Uterus (tissue), 3 donors: ENCODE measurements at regions not wholly inside any gene's neighbourhood (a gene's known extent, or its start where the extent isn't known, plus 50 kb on each side); places are given as distances from the start of the nearest gene placed in this dataset.

Experiments used
- DNase-seq, 2 donors: peaks; one replicate each; pipeline ENCODE4 v3.0.0-alpha.2; 2019 to 2020
- H3K27ac ChIP-seq, 2 donors: fragments of 200-600 bp; sonication (generic); 1 replicate in 1 of 2; 2 replicates in 1 of 2; pipeline ENCODE4 v1.5.1; 2016 to 2018
- H3K27me3 ChIP-seq, 2 donors: fragments of 200-600 bp; sonication (generic); one replicate each; pipeline ENCODE4 v1.5.1; 2018 to 2019; ENCODE audit warnings: control low read depth in 1 of 2
- H3K36me3 ChIP-seq, 2 donors: fragments of 200-600 bp; sonication (generic); one replicate each; pipeline ENCODE4 v1.5.1; 2019; ENCODE audit warnings: control low read depth in 1 of 2
- H3K4me1 ChIP-seq, 2 donors: fragments of 200-600 bp; sonication (generic); one replicate each; pipeline ENCODE4 v1.5.1; 2018 to 2019; ENCODE audit warnings: control low read depth in 1 of 2
- H3K4me3 ChIP-seq, 2 donors: fragments of 200-600 bp; sonication (generic); 1 replicate in 1 of 2; 2 replicates in 1 of 2; pipeline ENCODE4 v1.5.1; 2018 to 2019; ENCODE audit warnings: mild to moderate bottlenecking in 1 of 2
- H3K9me3 ChIP-seq, 2 donors: fragments of 200-600 bp; sonication (generic); one replicate each; pipeline ENCODE4 v1.5.1; 2019; ENCODE audit warnings: control low read depth in 1 of 2
- CTCF ChIP-seq, 4 experiments: fragments of 200-600 bp in 2 of 4; fragments of 450-650 bp in 2 of 4; sonication (generic) in 2 of 4; IDR thresholded peaks; one replicate each; pipeline ENCODE4 v1.5.1; 2016 to 2019; ENCODE audit warnings: antibody characterized with exemption in 4 of 4, mild to moderate bottlenecking in 2 of 4, moderate library complexity in 1 of 4
- POLR2A ChIP-seq, 2 donors: fragments of 450-650 bp; IDR thresholded peaks; one replicate each; pipeline ENCODE4 v1.6.1; 2016; ENCODE audit warnings: antibody characterized with exemption in 2 of 2, mild to moderate bottlenecking in 1 of 2, moderate library complexity in 1 of 2
- intact Hi-C: fragments of 100-400 bp; cut with DNase I; formaldehyde crosslinking; loops from one replicate; pipeline ENCODE4 v1.15.1; 2023; ENCODE audit warnings: low total_unique reads
- donor health status: DM: yes; HTN: yes; CAD: no.

DNA sequence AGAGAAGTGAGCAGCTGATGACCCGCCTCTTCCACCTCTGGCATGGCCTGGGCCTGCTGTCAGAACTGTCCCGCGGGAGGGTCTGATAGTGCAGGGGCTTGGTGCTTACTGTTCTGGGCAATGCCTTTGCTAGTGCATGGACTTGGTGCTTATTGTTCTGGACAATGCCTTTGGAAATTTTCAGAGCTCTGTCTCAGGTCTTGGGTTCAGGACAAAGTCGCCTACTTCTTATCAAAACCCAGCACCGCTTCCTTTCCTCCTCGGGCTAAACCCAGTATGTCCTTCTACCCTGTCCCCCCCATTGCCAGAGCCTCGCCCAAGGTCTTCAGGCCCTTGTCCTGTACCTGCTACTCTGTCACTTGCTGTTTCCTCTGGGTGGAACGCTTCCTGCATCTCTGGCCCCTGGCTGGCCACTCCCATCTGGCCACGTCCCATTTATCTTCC is 149.6 kb downstream of the ACKR3 start:
- H3K36me3 ChIP-seq: no peaks in the 10 kb centered on the region
- no peak overlapping the region for H3K4me3 ChIP-seq
- H3K9me3 ChIP-seq: no peaks in the 10 kb centered on the region
- no peak for TF ChIP-seq POLR2A (IDR thresholded peaks at IDR 0.05)
- TF ChIP-seq CTCF (IDR thresholded peaks at IDR 0.05): no peak
- no peak overlapping the region for H3K27ac ChIP-seq
- intact Hi-C loops: no loop called here
- H3K4me1 ChIP-seq: no peaks in the 10 kb centered on the region
- no peak for DNase-seq
- H3K27me3 ChIP-seq: no peaks in the 10 kb centered on the region

DNA sequence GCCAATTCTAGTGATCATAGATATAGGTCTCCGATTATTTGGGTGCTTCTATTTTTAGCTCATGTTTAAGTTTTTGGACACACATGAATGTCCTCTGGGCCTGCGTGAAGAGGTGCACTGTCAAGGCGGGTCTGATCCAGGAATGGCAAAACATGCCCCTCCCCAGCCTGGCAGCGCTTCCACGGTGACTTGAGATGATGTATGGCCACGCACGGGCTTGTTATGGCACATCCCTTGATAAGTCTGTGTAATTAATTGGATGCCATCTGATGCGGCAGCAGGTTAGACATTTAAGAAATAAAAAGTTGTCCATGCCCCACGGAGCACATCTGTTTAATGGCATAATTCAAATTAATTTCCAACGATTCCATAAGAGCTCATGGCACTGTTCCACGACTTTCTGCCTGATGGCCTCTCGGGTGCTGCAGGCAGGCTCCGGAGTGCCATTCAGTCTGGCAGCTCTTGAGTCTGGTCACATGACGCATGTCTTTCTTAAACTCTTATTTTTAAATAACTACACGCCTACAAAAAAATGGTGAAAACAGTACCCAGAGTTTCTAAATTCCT is 151.4 kb downstream of the ACKR3 start:
- no peak for DNase-seq
- no peak for TF ChIP-seq POLR2A (IDR thresholded peaks at IDR 0.05)
- no peaks in the 10 kb centered on the region for H3K9me3 ChIP-seq
- H3K4me3 ChIP-seq: no peak overlapping the region
- intact Hi-C loops: no loop called here
- no peaks in the 10 kb centered on the region for H3K4me1 ChIP-seq
- H3K27ac ChIP-seq: no peak overlapping the region
- no peaks in the 10 kb centered on the region for H3K27me3 ChIP-seq
- no peaks in the 10 kb centered on the region for H3K36me3 ChIP-seq

- intact Hi-C loops: no loop called here
- TF ChIP-seq CTCF (IDR thresholded peaks at IDR 0.05) (no peak), POLR2A (IDR thresholded peaks at IDR 0.05) (no peak)
- H3K9me3 ChIP-seq: no peaks in the 10 kb centered on the region
- no peaks in the 10 kb centered on the region for H3K27me3 ChIP-seq
- no peak overlapping the region for H3K27ac ChIP-seq
- no peaks in the 10 kb centered on the region for H3K4me1 ChIP-seq
- no peaks in the 10 kb centered on the region for H3K36me3 ChIP-seq
- H3K4me3 ChIP-seq: no peak overlapping the region
- DNase-seq: no peak
Observed at GRCh38 chr2:236724200-236724599, 154.6 kb downstream of the ACKR3 start.

DNA sequence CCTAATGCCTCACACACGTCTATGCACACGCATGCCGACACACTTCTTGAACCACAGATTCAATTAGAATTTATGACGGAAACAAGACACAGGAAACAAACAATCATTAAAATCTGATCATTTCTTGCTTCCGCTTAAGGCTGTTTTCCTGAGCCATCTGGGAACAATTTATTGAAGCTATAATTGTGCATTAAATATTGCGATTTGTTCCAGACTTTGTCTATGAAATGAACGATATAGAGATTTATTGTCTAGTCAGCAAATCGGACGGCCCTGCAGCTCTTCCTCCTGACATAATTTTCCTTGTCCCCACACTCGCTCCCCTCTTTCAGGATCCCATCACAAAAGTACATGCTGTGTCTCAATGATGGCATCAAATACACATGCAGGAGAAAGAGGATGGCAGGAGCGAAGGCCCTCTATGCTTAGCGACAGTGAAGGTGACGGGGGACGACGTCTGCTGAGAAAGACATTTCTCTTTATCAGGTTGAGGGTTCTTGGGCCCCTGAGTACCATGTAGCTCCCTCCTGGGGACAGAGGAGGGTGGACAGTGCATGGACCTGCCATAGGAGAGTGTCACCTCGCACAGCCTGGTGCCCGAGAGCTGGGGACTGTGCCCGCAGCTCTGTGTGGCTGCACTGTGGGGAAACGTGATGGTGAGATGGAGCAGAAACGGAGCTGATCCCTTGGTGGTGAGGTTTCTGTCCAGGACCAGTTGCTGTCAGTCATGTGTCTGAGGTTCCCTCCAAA is 157.3 kb downstream of the ACKR3 start:
- no peak overlapping the region for H3K27ac ChIP-seq
- H3K9me3 ChIP-seq: no peaks in the 10 kb centered on the region
- H3K4me1 ChIP-seq: no peaks in the 10 kb centered on the region
- no peak for TF ChIP-seq POLR2A (IDR thresholded peaks at IDR 0.05)
- no peak for DNase-seq
- no peaks in the 10 kb centered on the region for H3K27me3 ChIP-seq
- H3K4me3 ChIP-seq: no peak overlapping the region
- H3K36me3 ChIP-seq: no peaks in the 10 kb centered on the region
- intact Hi-C loops: no loop called here

DNA sequence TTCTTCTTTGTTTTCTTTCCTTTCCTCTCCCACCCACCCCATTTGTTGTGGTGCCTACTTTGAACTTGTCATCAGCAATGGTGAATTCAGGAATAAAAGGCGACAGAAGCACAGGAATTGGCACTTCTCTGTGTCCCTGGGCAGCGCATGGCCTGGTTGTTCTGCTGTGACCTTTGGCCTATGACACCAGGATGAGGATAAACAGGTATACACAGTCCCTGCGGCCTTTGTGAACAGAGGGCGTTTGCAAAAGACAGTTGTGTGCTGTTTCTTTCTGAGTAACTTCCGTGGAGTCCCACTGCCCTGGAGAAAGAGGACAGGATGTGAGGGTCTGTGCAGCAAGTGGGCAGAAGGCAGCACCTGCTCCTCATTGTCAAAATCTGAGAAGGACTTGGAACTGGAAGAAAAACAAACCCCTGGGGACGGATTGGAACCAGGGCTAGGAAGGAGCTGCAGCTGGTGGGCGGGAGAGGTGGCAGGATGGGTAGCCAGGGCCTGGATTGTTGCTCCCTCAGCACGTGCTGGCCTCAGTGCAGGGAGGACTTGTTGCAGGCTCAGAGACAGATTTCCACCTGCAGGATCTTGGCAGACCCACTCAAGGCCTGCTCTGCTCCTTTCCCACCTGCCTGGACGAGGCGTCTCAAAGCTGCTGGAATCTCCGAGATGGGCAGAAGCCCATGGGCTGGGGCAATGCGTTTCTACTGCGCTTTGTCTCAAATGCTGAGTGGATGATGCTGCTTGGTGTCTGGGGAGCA is 159.5 kb downstream of the ACKR3 start:
- intact Hi-C loops: no loop called here
- no peak overlapping the region for H3K27ac ChIP-seq
- no peak for DNase-seq
- no peaks in the 10 kb centered on the region for H3K27me3 ChIP-seq
- no peaks in the 10 kb centered on the region for H3K4me1 ChIP-seq
- no peaks in the 10 kb centered on the region for H3K36me3 ChIP-seq
- no peak for TF ChIP-seq POLR2A (IDR thresholded peaks at IDR 0.05)
- TF ChIP-seq CTCF (IDR thresholded peaks at IDR 0.05): no peak
- H3K9me3 ChIP-seq: no peaks in the 10 kb centered on the region
- no peak overlapping the region for H3K4me3 ChIP-seq

GRCh38 chr2:236730393-236730792 is 160.8 kb downstream of the ACKR3 start:
- Histone ChIP-seq H3K27me3 (no peaks in the 10 kb centered on the region), H3K4me3 (no peak overlapping the region), H3K27ac (no peak overlapping the region), H3K4me1 (no peaks in the 10 kb centered on the region), H3K9me3 (no peaks in the 10 kb centered on the region), H3K36me3 (no peaks in the 10 kb centered on the region)
- TF ChIP-seq POLR2A (IDR thresholded peaks at IDR 0.05): no peak
- no peak for TF ChIP-seq CTCF (IDR thresholded peaks at IDR 0.05)
- DNase-seq: no peak
- intact Hi-C loops: no loop called here
